PC-3 (cell line): ENCODE measurements at regions not wholly inside any gene's neighbourhood (a gene's known extent, or its start where the extent isn't known, plus 50 kb on each side); places are given as distances from the start of the nearest gene placed in this dataset.

Source experiments
- CTCF ChIP-seq: fragments of 300-600 bp; sonication (generic); conservative IDR thresholded peaks from 2 replicates; pipeline ENCODE4 v1.5.1; 2017; ENCODE audit warnings: antibody characterized with exemption, low read depth, mild to moderate bottlenecking, low read length
- EZH2 ChIP-seq: fragments of 300-600 bp; sonication (generic); IDR thresholded peaks from one replicate; pipeline ENCODE4 v1.6.1; 2017; ENCODE audit warnings: antibody characterized with exemption, mild to moderate bottlenecking, low read length; ENCODE audit not compliant: unreplicated experiment
- EZH2phosphoT487 ChIP-seq: fragments of 300-600 bp; sonication (generic); IDR thresholded peaks from 2 replicates; pipeline ENCODE4 v1.6.1; 2018; ENCODE audit warnings: mild to moderate bottlenecking, antibody characterized with exemption, low read length, borderline replicate concordance

DNA sequence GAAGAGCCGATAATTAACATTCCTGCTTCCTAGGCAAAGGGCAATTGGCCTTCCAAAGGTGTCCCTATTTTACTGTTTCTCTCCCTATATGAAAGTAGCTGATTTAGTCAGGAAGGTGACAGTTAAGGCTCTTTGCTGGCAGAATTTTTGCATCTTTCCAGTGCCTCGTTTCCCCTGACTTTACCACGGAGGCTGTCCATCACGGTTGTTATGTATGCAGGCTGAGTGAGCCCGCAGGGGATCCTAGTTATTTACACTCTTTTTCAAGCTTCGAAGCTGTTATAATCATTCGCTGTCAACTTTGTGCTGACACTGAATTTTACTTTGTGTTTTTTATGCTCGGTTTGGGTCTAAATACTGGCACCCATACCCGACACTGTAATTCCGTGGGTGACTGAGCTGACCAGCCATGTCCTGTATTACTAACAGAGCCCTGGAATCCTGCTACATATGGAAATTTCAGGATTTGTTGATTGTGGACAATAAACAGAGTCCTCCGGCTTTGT lies 713.8 kb upstream of the FANCL start:
- no peak for TF ChIP-seq EZH2phosphoT487
- TF ChIP-seq EZH2: no peak
- TF ChIP-seq CTCF: no peak
